ENCODE measurements at regions not wholly inside any gene's neighbourhood (a gene's known extent, or its start where the extent isn't known, plus 50 kb on each side); places are given as distances from the start of the nearest gene placed in this dataset.
A peak's percentile ranks its signal among the peaks of the same experiment; 100 is the strongest.

DNA sequence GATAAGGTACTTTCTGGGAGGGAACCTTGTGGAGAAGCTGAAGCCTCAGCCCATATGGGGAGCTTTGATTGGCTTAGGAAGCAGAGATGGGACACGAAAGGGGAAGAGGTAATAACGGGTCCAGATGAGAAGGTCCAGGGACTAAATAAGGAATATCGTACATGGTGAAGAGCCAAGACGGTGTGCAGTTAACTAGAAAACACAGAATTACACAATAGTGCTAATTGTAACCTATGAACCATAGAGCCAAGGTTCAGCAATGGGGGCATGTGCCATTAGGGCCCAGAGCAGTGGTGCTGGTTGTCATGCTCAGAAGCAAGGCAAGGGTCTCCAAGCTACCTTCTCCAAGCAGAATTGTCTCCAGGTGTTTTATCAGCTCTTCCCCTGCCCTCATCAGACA lies 106.1 kb downstream of the IRS2 start:
- Mint-ChIP-seq H3K27me3 (peaks cover 35% of the 10 kb centered on the region), H3K4me1 (no peaks in the 10 kb centered on the region), H3K9me3 (no peaks in the 10 kb centered on the region), H3K27ac (no peak overlapping the region), H3K4me3 (no peak overlapping the region)
- DNase-seq, result no peak
- no peak for ATAC-seq

DNA sequence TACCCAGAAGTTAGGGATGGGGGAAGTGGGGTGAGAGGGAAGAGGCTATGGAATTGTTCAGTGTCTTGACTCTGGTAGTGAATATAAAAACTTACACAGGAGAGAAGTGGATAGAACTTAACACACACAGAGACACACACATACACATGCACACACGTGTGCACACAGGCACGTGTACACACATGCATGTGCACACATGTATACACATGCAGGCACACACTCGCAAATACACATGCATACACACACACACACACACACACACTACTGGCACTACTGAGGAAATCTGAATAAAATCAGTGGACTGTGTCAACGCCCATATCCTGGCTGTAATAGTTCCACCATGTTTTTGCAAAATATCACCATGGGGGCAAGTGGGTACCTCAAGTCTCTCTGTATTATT lies 107.9 kb downstream of the IRS2 start:
- Mint-ChIP-seq H3K4me1 (no peaks in the 10 kb centered on the region), H3K27me3 (peaks cover 30% of the 10 kb centered on the region), H3K27ac (no peak overlapping the region), H3K4me3 (no peak overlapping the region), H3K9me3 (peaks cover 0 to 5% of the 10 kb centered on the region in 2 donors)
- DNase-seq, result no peak
- ATAC-seq, result no peak

DNA sequence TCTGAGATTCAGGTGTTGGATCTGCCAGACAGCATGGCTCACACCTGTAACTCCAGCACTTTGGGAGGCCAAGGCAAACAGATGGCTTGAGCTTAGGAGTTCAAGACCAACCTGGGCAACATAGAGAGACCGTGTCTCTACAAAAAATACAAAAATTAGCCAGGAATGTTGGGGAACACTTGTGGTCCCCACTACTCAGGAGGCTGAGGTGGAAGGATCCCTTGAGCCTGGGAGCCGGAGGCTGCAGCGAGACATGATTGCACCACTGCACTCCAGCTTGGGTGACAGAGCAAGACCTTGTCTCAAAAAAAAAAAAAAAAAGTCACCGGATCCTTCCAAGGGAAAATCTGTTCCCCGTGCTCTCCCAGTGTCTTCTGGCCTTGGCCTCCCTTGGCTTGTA lies 109.2 kb downstream of the IRS2 start:
- H3K4me3 Mint-ChIP-seq, result no peak overlapping the region
- no peaks in the 10 kb centered on the region for H3K4me1 Mint-ChIP-seq
- DNase-seq, result no peak
- H3K27me3 Mint-ChIP-seq, result peaks cover 18% of the 10 kb centered on the region
- no peak overlapping the region for H3K27ac Mint-ChIP-seq
- H3K9me3 Mint-ChIP-seq, result peaks cover 0 to 5% of the 10 kb centered on the region in 2 donors
- no peak for ATAC-seq

DNA sequence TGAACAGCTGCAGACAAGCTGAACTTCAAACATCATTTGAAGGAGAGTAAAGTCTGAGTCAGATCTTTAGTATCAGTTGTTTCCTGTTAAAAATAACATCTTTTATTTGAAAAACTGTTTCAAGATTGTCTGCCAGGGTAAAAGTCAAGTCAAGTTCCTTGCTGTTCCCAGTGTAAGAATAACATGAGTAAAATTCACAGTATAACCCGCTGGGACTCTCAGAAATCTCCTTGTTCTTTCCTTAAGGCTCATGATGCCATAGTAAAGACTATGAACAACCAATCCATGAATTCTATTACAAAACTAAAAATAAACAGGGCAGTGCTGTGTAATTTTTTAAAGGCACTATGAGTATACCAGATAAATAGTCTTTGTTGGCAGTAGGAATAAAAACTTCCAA lies 112.9 kb downstream of the IRS2 start:
- H3K4me1 Mint-ChIP-seq, result no peaks in the 10 kb centered on the region
- H3K9me3 Mint-ChIP-seq, result peaks cover 0 to 5% of the 10 kb centered on the region in 2 donors
- H3K27me3 Mint-ChIP-seq, result peaks cover 15% of the 10 kb centered on the region
- ATAC-seq (no peak), DNase-seq (no peak)
- no peak overlapping the region for H3K27ac Mint-ChIP-seq
- no peak overlapping the region for H3K4me3 Mint-ChIP-seq

DNA sequence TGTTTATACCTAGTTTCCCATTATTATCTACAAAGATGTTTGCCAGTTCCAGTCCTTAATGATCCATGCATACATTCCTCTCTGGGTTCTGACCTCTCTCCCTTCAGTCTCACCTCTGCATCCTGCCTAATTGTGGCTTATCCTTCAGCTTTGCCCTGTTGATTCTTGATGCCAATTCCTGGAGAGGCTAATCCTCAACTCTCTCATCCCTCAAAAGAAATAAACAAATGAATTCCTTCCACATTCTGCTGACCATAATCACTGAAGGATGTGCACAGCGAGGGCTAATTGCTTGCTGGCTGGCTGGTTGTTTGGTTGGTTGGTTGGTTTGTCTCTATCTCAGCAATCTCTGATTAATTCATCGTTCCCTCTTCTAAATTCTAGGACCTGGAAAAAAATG lies 113.8 kb downstream of the IRS2 start:
- no peak for ATAC-seq

DNA sequence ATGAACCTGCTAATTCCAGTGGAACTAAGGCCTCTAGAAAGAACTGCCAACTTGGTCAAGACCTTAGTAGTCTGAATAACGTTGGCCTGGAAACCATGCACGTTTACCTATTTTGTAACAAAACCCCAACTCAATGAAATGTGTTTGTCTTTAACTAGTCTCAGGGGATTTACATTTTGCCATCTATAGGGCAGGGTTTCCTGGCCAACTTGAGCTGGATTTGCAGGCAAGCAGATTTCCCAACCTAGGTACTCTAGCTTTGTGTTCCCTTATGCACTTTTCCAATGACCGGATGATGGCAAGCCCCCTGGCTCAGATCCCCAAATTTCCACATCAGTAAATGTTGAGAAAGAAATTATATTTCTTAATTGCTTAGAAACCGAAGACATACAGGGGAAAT lies 114.5 kb downstream of the IRS2 start:
- H3K27me3 Mint-ChIP-seq, result peaks cover 8% of the 10 kb centered on the region
- H3K4me1 Mint-ChIP-seq, result no peaks in the 10 kb centered on the region
- peaks cover 0 to 5% of the 10 kb centered on the region in 2 donors for H3K9me3 Mint-ChIP-seq
- H3K27ac Mint-ChIP-seq, result no peak overlapping the region
- ATAC-seq, result no peak
- H3K4me3 Mint-ChIP-seq, result no peak overlapping the region
- DNase-seq, result no peak

More for the DNA sequence above, 113.8 kb downstream of the IRS2 start:
- Mint-ChIP-seq H3K9me3 (peaks cover 0 to 5% of the 10 kb centered on the region in 2 donors), H3K27me3 (peaks cover 8% of the 10 kb centered on the region), H3K4me1 (no peaks in the 10 kb centered on the region), H3K4me3 (no peak overlapping the region), H3K27ac (no peak overlapping the region)
- DNase-seq, result no peak

DNA sequence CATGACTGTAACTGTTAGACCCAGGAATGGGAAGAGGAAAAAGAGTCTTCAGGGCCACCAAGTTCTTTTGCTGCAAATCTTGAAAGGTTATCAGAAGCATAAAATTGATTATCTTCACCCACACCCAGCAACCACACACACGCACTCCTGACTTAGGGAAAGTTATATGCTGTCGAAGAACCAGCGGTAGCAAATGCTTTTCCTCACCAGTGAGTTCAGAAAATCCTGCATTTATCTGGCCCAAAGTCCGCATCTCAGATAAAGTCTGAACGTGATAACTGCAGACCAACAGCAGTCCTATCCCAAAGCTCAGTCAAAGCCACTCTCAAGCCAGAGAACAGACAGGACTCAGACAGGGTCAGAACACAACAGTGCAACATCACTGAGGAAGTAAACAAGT lies 115.6 kb downstream of the IRS2 start:
- ATAC-seq (no peak), DNase-seq (no peak)
- peaks cover 0 to 5% of the 10 kb centered on the region in 2 donors for H3K9me3 Mint-ChIP-seq
- H3K27ac Mint-ChIP-seq, result no peak overlapping the region
- H3K4me1 Mint-ChIP-seq, result no peaks in the 10 kb centered on the region
- H3K27me3 Mint-ChIP-seq, result peaks cover 8% of the 10 kb centered on the region
- no peak overlapping the region for H3K4me3 Mint-ChIP-seq

DNA sequence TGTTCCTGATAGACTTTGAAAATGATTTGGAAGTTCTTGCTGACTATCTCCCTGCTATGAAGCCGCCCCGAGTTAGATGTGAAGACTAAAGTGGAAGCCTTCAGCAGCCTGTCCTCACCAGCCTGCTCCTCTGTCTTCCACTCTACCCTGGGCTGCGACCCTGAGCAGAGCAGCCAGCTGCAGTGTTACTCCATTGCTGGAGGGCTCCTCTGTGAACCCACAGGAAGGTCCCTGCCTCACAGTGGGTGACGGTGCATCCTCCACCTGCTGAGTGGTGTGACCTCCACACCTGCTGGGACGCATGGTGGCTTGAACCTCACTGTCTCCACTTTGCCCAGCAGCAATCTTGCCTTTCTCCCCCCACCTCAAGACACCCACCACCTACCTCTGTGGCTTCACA lies 116.4 kb downstream of the IRS2 start:
- H3K4me3 Mint-ChIP-seq, result no peak overlapping the region
- peaks cover 0 to 5% of the 10 kb centered on the region in 2 donors for H3K9me3 Mint-ChIP-seq
- DNase-seq, result no peak
- H3K27ac Mint-ChIP-seq, result no peak overlapping the region
- H3K27me3 Mint-ChIP-seq, result peaks cover 3% of the 10 kb centered on the region
- H3K4me1 Mint-ChIP-seq, result no peaks in the 10 kb centered on the region
- no peak for ATAC-seq

DNA sequence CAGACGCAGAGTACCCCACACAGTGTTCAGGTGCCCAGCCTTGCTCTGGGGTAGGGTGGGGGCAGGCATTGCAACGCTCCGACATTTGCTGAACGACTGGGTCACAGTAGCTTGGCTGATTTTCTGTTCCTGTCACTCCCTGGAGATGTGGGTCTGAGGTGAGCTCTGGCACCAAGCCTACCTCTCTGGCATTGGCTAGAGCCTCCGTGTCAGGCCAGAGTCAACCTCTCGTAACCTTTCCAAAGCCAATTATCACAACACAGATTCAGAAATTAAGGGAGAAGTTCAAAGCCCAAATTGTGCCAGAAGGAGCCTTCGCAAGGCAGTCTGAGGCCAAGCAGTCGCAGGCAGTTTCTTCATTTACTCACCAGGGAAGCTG lies 117.2 kb downstream of the IRS2 start:
- Mint-ChIP-seq H3K4me3 (no peak overlapping the region), H3K4me1 (no peaks in the 10 kb centered on the region), H3K9me3 (peaks cover 0 to 4% of the 10 kb centered on the region in 2 donors), H3K27me3 (no peaks in the 10 kb centered on the region), H3K27ac (no peak overlapping the region)
- DNase-seq (no peak), ATAC-seq (no peak)

DNA sequence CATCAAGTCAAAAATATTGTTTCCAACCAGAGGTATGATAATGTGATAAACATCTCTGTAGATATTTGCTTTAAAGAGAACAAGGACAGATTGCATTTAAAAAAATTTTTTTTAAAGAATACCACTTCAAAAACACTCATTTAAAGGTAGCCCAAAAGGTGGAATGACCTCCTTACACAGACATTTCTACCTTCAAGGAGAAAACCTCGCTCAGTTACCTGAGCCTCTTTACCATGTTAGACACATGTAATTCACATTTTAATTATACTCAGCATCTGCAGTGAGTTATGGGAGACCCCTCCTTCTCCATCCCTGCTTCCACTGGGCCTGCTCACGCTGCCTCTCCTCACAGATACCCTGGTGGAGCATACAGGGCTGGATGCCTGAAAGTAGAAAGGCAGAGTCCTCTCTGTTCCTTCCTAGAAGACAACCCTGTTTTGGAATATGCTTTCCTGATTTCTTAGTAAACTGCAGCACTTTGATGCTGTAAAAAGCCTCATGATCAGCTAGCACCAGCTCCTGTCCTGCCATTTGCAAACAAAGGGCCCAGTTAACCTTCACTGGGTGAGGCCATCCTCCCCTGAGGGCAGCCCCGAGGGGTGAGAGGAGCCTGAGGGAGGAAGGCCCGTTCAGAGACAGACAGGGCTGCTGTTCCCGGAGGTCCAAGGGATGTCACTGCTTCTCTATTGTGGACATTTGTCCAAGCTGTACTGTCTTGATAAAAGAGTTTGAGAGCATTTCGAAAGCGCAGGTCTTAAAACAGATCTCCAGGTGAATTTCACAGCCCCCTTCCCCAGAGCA lies 117.8 kb downstream of the IRS2 start:
- H3K4me1 Mint-ChIP-seq, result no peaks in the 10 kb centered on the region
- peak overlapping the region in 1 of 2 donors; percentile 67 for H3K27ac Mint-ChIP-seq
- H3K4me3 Mint-ChIP-seq, result no peak overlapping the region
- ATAC-seq, result no peak
- H3K9me3 Mint-ChIP-seq, result no peaks in the 10 kb centered on the region
- no peak for DNase-seq
- H3K27me3 Mint-ChIP-seq, result no peaks in the 10 kb centered on the region

DNA sequence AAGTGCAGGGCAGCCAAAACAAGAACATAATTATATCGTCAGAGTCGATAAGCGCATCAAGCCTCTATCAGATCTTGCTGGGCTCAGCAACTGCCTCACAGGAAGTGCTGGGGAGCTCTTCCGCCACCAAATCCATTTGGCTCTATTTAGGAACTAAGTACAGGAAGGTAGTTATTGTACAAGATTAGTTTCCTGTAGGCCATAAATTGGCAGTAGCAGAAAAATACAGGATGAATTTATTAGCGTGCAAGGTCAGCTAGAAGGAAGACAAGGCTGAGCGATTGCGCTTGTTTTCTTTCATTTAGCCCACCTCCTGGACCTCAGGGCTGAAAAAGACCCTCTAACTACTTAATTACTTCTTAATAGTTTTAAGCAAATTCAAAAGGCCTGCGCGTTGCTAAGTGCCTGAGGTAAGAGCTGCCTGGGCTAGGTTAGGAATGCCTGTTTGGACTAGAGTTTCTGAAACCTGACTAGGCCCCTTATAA lies 118.5 kb downstream of the IRS2 start:
- H3K27ac Mint-ChIP-seq, result no peak overlapping the region
- ATAC-seq (no peak), DNase-seq (no peak)
- H3K4me3 Mint-ChIP-seq, result no peak overlapping the region
- no peaks in the 10 kb centered on the region for H3K27me3 Mint-ChIP-seq
- H3K9me3 Mint-ChIP-seq, result no peaks in the 10 kb centered on the region
- H3K4me1 Mint-ChIP-seq, result no peaks in the 10 kb centered on the region

DNA sequence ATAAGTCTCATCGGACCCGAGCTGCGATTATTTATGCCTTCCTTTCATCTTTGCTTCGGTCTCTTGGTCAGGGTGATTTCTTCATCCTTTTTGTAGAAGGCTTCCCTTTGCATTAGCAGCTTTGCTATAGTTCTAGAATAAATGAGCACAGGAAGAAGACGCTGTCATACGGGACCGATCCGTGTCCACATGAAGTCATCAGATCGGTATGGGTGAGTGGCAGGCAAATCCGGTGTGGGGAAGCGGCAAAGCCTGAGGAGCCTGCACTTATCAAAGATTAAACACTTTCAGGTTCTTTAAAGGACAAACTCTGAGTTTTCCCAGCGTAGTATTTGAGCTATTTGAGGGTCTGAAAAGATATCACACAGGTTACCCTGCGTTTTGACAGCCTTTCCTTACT lies 119.3 kb downstream of the IRS2 start:
- no peaks in the 10 kb centered on the region for H3K4me1 Mint-ChIP-seq
- DNase-seq (no peak), ATAC-seq (no peak)
- no peaks in the 10 kb centered on the region for H3K9me3 Mint-ChIP-seq
- H3K27me3 Mint-ChIP-seq, result peaks cover under 1% of the 10 kb centered on the region
- H3K4me3 Mint-ChIP-seq, result no peak overlapping the region
- no peak overlapping the region for H3K27ac Mint-ChIP-seq

DNA sequence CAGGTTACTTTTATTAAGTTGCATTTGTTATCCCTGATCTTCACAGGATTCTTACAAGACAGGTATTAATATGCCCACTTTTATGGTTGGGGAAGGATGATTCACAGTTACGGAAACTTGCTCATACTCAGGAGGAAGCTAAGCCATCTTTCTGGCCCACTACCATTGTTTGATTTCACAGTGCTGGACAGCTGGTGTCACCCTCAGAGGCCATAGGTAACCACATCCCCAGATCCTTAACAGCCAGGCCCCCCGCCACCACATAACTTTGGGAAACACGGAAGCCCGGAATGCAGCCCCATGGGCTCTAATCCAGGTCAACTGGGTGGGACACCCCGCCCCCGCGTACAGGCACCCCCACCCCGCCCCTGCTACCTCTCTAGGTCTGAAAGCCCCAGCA lies 119.7 kb downstream of the IRS2 start:
- no peak overlapping the region for H3K27ac Mint-ChIP-seq
- H3K9me3 Mint-ChIP-seq, result no peaks in the 10 kb centered on the region
- H3K27me3 Mint-ChIP-seq, result peaks cover 4% of the 10 kb centered on the region
- no peak for DNase-seq
- no peaks in the 10 kb centered on the region for H3K4me1 Mint-ChIP-seq
- no peak for ATAC-seq
- H3K4me3 Mint-ChIP-seq, result no peak overlapping the region

DNA sequence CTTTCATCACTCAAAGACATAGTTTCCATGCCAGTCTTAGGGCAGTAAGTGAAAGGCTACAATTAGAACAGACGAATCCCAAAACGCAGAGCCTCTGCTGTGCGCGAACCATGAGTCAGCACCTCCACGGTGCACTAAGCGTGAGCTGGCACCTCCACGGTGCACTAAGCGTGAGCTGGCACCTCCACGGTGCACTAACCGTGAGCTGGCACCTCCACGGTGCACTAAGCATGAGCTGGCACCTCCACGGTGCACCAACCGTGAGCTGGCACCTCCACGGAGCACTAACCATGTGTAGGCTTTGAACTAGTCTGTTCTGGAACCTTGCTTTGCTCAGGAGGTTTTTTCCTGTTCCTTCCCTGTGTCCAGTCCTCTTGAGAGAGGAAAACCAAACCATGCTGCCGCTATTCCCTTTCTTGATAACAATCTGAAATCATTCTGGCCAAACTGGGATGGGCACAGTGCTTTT lies 120.6 kb downstream of the IRS2 start:
- Mint-ChIP-seq H3K4me1 (no peaks in the 10 kb centered on the region), H3K27ac (no peak overlapping the region), H3K27me3 (peaks cover 9% of the 10 kb centered on the region), H3K4me3 (no peak overlapping the region), H3K9me3 (no peaks in the 10 kb centered on the region)
- DNase-seq (no peak), ATAC-seq (no peak)

DNA sequence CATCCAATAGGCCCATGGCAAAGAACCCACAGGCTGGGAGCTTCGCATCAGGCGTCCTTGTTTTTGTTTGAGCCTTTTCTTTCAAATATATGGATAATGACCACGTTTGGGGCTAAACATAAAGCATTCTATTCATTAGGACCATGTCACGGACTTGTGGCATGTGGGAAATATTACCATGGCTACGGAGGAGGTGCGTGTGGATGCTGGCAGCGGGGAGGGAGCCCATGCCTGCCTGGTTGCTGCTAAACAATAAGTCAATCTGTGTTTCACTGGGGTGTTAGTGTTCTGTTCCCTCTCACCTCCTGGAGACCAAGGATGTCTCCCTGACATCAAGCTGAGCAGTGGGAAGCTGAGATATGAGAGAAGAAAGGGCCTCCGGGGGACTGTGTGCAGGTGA lies 121.1 kb downstream of the IRS2 start:
- ATAC-seq (no peak), DNase-seq (no peak)
- Mint-ChIP-seq H3K4me1 (no peaks in the 10 kb centered on the region), H3K27me3 (peaks cover 9% of the 10 kb centered on the region), H3K9me3 (no peaks in the 10 kb centered on the region), H3K27ac (no peak overlapping the region), H3K4me3 (no peak overlapping the region)

DNA sequence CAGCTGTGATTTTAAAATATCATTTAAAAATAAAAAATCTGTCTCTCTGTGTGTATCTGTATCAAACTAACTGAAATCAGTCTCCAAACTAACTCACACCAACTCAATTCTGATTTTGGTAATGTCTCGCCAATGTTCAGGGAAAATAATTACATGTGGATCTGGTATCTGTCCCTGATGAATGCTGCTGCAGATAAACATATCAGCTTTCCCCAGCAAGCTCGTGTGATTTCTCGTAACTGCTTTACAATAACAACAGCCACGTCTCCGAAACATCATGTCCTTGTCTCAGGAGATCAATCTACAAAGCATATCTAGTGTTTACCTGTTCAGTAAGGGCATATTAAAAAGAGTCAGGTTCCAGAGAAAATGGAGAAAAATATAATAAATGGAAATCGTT lies 129.0 kb downstream of the IRS2 start:
- peaks cover 30% of the 10 kb centered on the region for H3K27me3 Mint-ChIP-seq
- DNase-seq, result no peak
- no peak for ATAC-seq
- no peaks in the 10 kb centered on the region for H3K9me3 Mint-ChIP-seq
- H3K4me3 Mint-ChIP-seq, result no peak overlapping the region
- no peaks in the 10 kb centered on the region for H3K4me1 Mint-ChIP-seq
- no peak overlapping the region for H3K27ac Mint-ChIP-seq

DNA sequence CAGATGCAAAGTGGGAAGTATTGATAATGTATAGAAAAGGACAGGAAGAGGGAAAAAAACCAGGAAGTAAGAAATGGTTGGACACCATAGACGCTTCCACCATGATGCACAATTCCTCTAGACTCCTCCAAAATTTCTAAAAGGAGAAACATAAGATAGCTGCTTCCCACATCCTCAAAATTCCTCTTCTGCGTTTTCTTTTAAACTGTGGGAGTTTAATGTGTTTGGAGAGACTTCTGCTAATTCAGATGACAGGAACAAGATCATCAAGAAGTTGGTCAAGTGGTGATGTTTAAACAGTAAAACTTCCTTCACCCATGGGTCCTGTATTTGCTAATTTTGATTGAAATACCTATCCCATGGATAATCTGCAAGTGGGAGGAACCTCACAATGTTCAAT lies 130.2 kb downstream of the IRS2 start:
- H3K9me3 Mint-ChIP-seq, result no peaks in the 10 kb centered on the region
- H3K4me1 Mint-ChIP-seq, result no peaks in the 10 kb centered on the region
- ATAC-seq (no peak), DNase-seq (no peak)
- no peak overlapping the region for H3K4me3 Mint-ChIP-seq
- peak overlapping the region in 1 of 2 donors; percentile 81 for H3K27ac Mint-ChIP-seq
- H3K27me3 Mint-ChIP-seq, result peaks cover 21% of the 10 kb centered on the region

Measured in stimulated activated naive CD8-positive, alpha-beta T cell treated with anti-CD3 and anti-CD28 coated beads, Interleukin-15, amount 100 ng/mL, for 72 hours (primary cell).